ENCODE measurements at regions not wholly inside any gene's neighbourhood (a gene's known extent, or its start where the extent isn't known, plus 50 kb on each side); places are given as distances from the start of the nearest gene placed in this dataset.

DNA sequence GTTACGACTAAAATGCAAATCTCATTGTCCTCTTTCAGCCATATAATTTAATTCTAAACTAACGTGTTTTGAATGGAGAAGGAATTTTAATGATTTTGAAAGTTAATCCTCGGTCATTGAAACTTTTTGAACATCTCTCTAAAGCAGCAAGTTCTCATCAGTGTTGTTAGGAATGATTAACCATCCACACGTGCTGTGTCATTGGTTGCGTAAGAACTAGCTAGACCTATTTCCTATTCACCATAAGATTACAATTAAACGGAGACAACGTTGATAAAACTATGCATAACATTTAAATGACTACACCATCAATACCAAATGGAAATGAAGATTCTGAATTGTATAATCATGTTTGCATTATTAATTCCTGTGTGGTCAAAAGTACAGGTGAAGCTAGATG, 155.6 kb upstream of the IRS2 start:
- no peak overlapping the region for H3K27ac ChIP-seq (ENCODE audit: low read depth, low read length, poor library complexity, severe bottlenecking)
- H2AFZ ChIP-seq (ENCODE audit: low read length) = no peak overlapping the region
- no peaks in the 10 kb centered on the region for H3K36me3 ChIP-seq (ENCODE audit: insufficient read depth, low read length)
- no peaks in the 10 kb centered on the region for H3K9me2 ChIP-seq (ENCODE audit: insufficient read depth, low read length)
- no peaks in the 10 kb centered on the region for H4K20me1 ChIP-seq (ENCODE audit: insufficient read depth, low read length)
- no peak for DNase-seq (ENCODE audit: low spot score)
- no peak overlapping the region for H3K4me3 ChIP-seq (ENCODE audit: low read depth, low read length, poor library complexity, severe bottlenecking)
- POLR2A ChIA-PET = no interaction called here
- no peaks in the 10 kb centered on the region for H3K9me3 ChIP-seq (ENCODE audit: low read length)
- no peaks in the 10 kb centered on the region for H3K79me2 ChIP-seq (ENCODE audit: insufficient read depth, low read depth, low read length)
- CTCF ChIA-PET (ENCODE audit: unreplicated experiment) = no interaction called here
- BruUV-seq (replicated peaks) = no TSS peak
- intact Hi-C loops (cut with micrococcal nuclease; ENCODE audit: unreplicated experiment) = no loop called here
- H3K4me1 ChIP-seq (ENCODE audit: insufficient read depth, low read length, poor library complexity, severe bottlenecking) = no peaks in the 10 kb centered on the region
- TF ChIP-seq EZH2phosphoT487 (IDR thresholded peaks at IDR 0.05; ENCODE audit: borderline replicate concordance, low read depth, low read length) = no peak
- TF ChIP-seq, protein P1, sequence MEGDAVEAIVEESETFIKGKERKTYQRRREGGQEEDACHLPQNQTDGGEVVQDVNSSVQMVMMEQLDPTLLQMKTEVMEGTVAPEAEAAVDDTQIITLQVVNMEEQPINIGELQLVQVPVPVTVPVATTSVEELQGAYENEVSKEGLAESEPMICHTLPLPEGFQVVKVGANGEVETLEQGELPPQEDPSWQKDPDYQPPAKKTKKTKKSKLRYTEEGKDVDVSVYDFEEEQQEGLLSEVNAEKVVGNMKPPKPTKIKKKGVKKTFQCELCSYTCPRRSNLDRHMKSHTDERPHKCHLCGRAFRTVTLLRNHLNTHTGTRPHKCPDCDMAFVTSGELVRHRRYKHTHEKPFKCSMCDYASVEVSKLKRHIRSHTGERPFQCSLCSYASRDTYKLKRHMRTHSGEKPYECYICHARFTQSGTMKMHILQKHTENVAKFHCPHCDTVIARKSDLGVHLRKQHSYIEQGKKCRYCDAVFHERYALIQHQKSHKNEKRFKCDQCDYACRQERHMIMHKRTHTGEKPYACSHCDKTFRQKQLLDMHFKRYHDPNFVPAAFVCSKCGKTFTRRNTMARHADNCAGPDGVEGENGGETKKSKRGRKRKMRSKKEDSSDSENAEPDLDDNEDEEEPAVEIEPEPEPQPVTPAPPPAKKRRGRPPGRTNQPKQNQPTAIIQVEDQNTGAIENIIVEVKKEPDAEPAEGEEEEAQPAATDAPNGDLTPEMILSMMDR (conservative IDR thresholded peaks at IDR 0.05; ENCODE audit: low read length) = no peak
- H3K4me2 ChIP-seq (ENCODE audit: low read length) = no peak overlapping the region

DNA sequence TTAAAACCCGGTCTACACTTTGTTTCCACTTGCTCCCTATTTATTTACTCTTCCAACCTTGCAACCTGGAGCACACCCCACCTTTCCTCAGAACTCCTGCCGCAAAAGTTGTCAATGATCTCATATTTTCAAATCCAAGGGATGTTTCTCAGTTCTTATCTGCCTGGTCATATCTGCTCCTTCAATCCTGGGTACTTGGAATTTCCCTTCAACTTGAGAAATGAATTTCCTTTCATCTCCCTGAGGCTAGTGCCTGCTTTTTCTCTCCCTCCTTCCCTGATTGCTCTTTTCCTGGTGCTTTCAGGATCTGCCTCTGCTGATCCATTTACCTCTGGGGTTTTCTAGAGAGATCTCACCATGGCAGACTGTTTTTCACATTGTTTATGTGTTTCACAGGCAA, 154.8 kb upstream of the IRS2 start:
- DNase-seq (ENCODE audit: low spot score) = no peak
- Histone ChIP-seq H4K20me1 (ENCODE audit: insufficient read depth, low read length) (no peaks in the 10 kb centered on the region), H3K4me3 (ENCODE audit: low read depth, low read length, poor library complexity, severe bottlenecking) (no peak overlapping the region), H2AFZ (ENCODE audit: low read length) (no peak overlapping the region), H3K27ac (ENCODE audit: low read depth, low read length, poor library complexity, severe bottlenecking) (no peak overlapping the region), H3K36me3 (ENCODE audit: insufficient read depth, low read length) (no peaks in the 10 kb centered on the region), H3K4me1 (ENCODE audit: insufficient read depth, low read length, poor library complexity, severe bottlenecking) (no peaks in the 10 kb centered on the region), H3K9me3 (ENCODE audit: low read length) (no peaks in the 10 kb centered on the region), H3K9me2 (ENCODE audit: insufficient read depth, low read length) (no peaks in the 10 kb centered on the region), H3K4me2 (ENCODE audit: low read length) (no peak overlapping the region), H3K79me2 (ENCODE audit: insufficient read depth, low read depth, low read length) (no peaks in the 10 kb centered on the region)
- BruUV-seq (replicated peaks) = no TSS peak
- CTCF ChIA-PET (ENCODE audit: unreplicated experiment) = no interaction called here
- intact Hi-C loops (cut with micrococcal nuclease; ENCODE audit: unreplicated experiment) = no loop called here
- POLR2A ChIA-PET = no interaction called here
- TF ChIP-seq, protein P1 (conservative IDR thresholded peaks at IDR 0.05; ENCODE audit: low read length) = no peak
- no peak for TF ChIP-seq EZH2phosphoT487 (IDR thresholded peaks at IDR 0.05; ENCODE audit: borderline replicate concordance, low read depth, low read length)

DNA sequence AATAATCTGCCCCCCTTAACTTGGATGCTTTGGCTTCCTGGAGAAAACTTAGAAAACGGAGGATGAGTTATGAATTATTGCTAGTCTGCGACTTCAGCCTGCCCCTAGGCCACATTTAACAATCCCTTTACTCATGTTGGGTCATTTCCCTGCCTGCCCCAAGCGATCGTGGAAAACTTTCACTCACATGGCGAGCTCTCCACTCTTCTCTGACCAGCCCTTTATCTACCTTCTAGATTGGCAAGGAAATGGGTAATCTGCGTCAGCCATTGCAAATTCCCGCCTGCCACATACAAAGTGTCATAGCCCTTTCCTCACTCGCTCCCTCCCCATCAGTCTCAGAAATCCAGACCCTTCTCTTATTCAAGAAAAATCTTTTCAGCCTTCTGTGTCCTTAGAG, 154.3 kb upstream of the IRS2 start:
- no peak for DNase-seq (ENCODE audit: low spot score)
- H3K9me2 ChIP-seq (ENCODE audit: insufficient read depth, low read length) = no peaks in the 10 kb centered on the region
- BruUV-seq (replicated peaks) = no TSS peak
- intact Hi-C loops (cut with micrococcal nuclease; ENCODE audit: unreplicated experiment) = no loop called here
- TF ChIP-seq EZH2phosphoT487 (IDR thresholded peaks at IDR 0.05; ENCODE audit: borderline replicate concordance, low read depth, low read length) = no peak
- TF ChIP-seq, protein P1 (conservative IDR thresholded peaks at IDR 0.05; ENCODE audit: low read length) = no peak
- H3K79me2 ChIP-seq (ENCODE audit: insufficient read depth, low read depth, low read length) = no peaks in the 10 kb centered on the region
- H4K20me1 ChIP-seq (ENCODE audit: insufficient read depth, low read length) = no peaks in the 10 kb centered on the region
- H3K9me3 ChIP-seq (ENCODE audit: low read length) = no peaks in the 10 kb centered on the region
- ChIA-PET POLR2A (no interaction called here), CTCF (ENCODE audit: unreplicated experiment) (no interaction called here)
- H3K4me2 ChIP-seq (ENCODE audit: low read length) = no peak overlapping the region
- H3K4me3 ChIP-seq (ENCODE audit: low read depth, low read length, poor library complexity, severe bottlenecking) = no peak overlapping the region
- no peaks in the 10 kb centered on the region for H3K4me1 ChIP-seq (ENCODE audit: insufficient read depth, low read length, poor library complexity, severe bottlenecking)
- no peaks in the 10 kb centered on the region for H3K36me3 ChIP-seq (ENCODE audit: insufficient read depth, low read length)
- no peak overlapping the region for H3K27ac ChIP-seq (ENCODE audit: low read depth, low read length, poor library complexity, severe bottlenecking)
- no peak overlapping the region for H2AFZ ChIP-seq (ENCODE audit: low read length)
